Gastrocnemius medialis (tissue), 4 donors: ENCODE measurements at regions not wholly inside any gene's neighbourhood (a gene's known extent, or its start where the extent isn't known, plus 50 kb on each side); places are given as distances from the start of the nearest gene placed in this dataset.
"Not testable (repeated sequence)": the region's sequence is repeated elsewhere in the genome, so short reads cannot be mapped to it uniquely, and the experiment has no call there.

ENCODE experiments used
- CTCF ChIP-seq, 5 experiments: fragments of 450-650 bp in 3 of 5; fragments of 200-600 bp in 2 of 5; sonication (generic) in 2 of 5; IDR thresholded peaks in 4 of 5; conservative IDR thresholded peaks in 1 of 5; 1 replicate in 4 of 5; 2 replicates in 1 of 5; pipeline ENCODE4 v1.5.1; 2016 to 2019; ENCODE audit warnings: antibody characterized with exemption in 5 of 5, mild to moderate bottlenecking in 3 of 5, moderate library complexity in 3 of 5
- POLR2A ChIP-seq, 2 donors: fragments of 450-650 bp; IDR thresholded peaks; one replicate each; pipeline ENCODE4 v1.6.1; 2017; ENCODE audit warnings: antibody characterized with exemption in 2 of 2, mild to moderate bottlenecking in 2 of 2, moderate library complexity in 2 of 2

- not testable (repeated sequence) for TF ChIP-seq CTCF (IDR thresholded peaks at IDR 0.05 in 4 of 5, conservative IDR thresholded peaks at IDR 0.05 in 1 of 5); POLR2A (IDR thresholded peaks at IDR 0.05)
These were observed 166.9 kb upstream of the TP53TG3 start for GRCh38 chr16:32842844-32843243.
